NCI-H2196 (cell line): ENCODE measurements at regions not wholly inside any gene's neighbourhood (a gene's known extent, or its start where the extent isn't known, plus 50 kb on each side); places are given as distances from the start of the nearest gene placed in this dataset.

Source experiments
- DNase-seq: peaks from one replicate; lab custom pipeline; 2025; ENCODE audit not compliant: unreplicated experiment; lab: John Stamatoyannopoulos, UW

GRCh38 chr9:120292606-120293005 lies 287.4 kb downstream of the CDK5RAP2 start:
- no peak for DNase-seq

GRCh38 chr9:120291050-120291449 lies 288.9 kb downstream of the CDK5RAP2 start:
- DNase-seq: no peak

- no peak for DNase-seq
These were observed 289.7 kb downstream of the CDK5RAP2 start for GRCh38 chr9:120289990-120290975.

- DNase-seq: no peak
These were observed 290.9 kb downstream of the CDK5RAP2 start for GRCh38 chr9:120289098-120289497.

- no peak for DNase-seq
These were observed 293.4 kb downstream of the CDK5RAP2 start for GRCh38 chr9:120286530-120286929.

GRCh38 chr9:120284821-120285220 lies 295.1 kb downstream of the CDK5RAP2 start:
- DNase-seq: peak; percentile 42

- no peak for DNase-seq
These were observed 298.3 kb downstream of the CDK5RAP2 start for GRCh38 chr9:120281665-120282064.

GRCh38 chr9:120267929-120268328 lies 312.0 kb downstream of the CDK5RAP2 start:
- no peak for DNase-seq

- DNase-seq: peak; percentile 84
These were observed 314.2 kb downstream of the CDK5RAP2 start for GRCh38 chr9:120265791-120266190.

- DNase-seq: no peak
These were observed 315.4 kb downstream of the CDK5RAP2 start for GRCh38 chr9:120264528-120264927.

- no peak for DNase-seq
These were observed 316.1 kb downstream of the CDK5RAP2 start for GRCh38 chr9:120263836-120264235.

- DNase-seq: no peak
These were observed 318.5 kb downstream of the CDK5RAP2 start for GRCh38 chr9:120261419-120261818.

GRCh38 chr9:120259100-120259499 lies 320.9 kb downstream of the CDK5RAP2 start:
- DNase-seq: no peak

GRCh38 chr9:120258096-120258495 lies 321.9 kb downstream of the CDK5RAP2 start:
- DNase-seq: no peak

- DNase-seq: no peak
These were observed 322.5 kb downstream of the CDK5RAP2 start for GRCh38 chr9:120257483-120257882.

GRCh38 chr9:120256146-120256545 lies 323.8 kb downstream of the CDK5RAP2 start:
- no peak for DNase-seq

GRCh38 chr9:120252248-120252647 lies 327.7 kb downstream of the CDK5RAP2 start:
- DNase-seq: no peak

GRCh38 chr9:120242116-120242811 lies 337.7 kb downstream of the CDK5RAP2 start:
- no peak for DNase-seq

GRCh38 chr9:120236596-120236995 lies 343.4 kb downstream of the CDK5RAP2 start:
- DNase-seq: no peak

GRCh38 chr9:120235081-120235480 lies 344.9 kb downstream of the CDK5RAP2 start:
- DNase-seq: no peak

- DNase-seq: no peak
These were observed 349.7 kb downstream of the CDK5RAP2 start for GRCh38 chr9:120230227-120230626.

- DNase-seq: no peak
These were observed 358.1 kb downstream of the CDK5RAP2 start for GRCh38 chr9:120221844-120222243.
